Stimulated activated CD4-positive, alpha-beta T cell treated with anti-CD3 and anti-CD28 coated beads, Interleukin-4, amount 100 ng/mL, for 24 hours (primary cell): ENCODE measurements at regions not wholly inside any gene's neighbourhood (a gene's known extent, or its start where the extent isn't known, plus 50 kb on each side); places are given as distances from the start of the nearest gene placed in this dataset.
"Not testable (repeated sequence)": the region's sequence is repeated elsewhere in the genome, so short reads cannot be mapped to it uniquely, and the experiment has no call there.

Experiments
- DNase-seq: peaks from one replicate; pipeline ENCODE4 v3.0.0-alpha.2; 2020

GRCh38 chrX:39421006-39421405, 619.7 kb downstream of the MID1IP1 start:
- no peak for DNase-seq

DNA sequence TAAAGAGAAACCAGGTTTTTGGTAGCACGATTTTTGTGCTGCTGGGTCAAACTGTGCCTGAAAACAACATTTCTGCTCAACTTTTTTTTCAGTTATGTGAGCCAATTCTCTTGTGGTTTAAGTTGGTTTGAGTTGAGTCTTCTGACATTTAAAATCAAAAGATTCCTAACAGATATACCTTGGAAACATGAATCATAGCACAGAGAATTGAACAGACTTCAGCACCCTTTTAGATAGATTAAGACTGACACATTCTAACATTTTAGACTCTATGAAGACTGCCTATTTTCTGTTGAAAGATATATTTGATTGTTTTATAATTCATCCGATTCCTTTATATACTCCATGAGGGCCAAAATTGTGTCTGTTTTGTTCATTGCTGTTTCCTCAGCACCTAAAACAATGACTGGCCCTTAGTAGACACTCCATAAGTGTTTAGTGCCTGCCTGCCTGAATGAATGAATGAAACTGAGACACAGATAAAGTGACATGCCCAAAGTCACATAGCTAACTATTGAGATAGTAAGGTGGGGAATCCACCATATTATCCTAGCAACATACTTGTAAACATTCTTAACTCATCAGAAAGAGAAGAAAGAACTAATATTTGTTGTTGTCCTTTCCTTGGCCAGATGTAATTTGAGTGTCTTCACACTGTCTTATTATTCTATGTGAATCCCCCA, 624.0 kb downstream of the MID1IP1 start:
- DNase-seq, result no peak

- DNase-seq, result no peak
These were observed 624.8 kb downstream of the MID1IP1 start for GRCh38 chrX:39426101-39426500.

DNA sequence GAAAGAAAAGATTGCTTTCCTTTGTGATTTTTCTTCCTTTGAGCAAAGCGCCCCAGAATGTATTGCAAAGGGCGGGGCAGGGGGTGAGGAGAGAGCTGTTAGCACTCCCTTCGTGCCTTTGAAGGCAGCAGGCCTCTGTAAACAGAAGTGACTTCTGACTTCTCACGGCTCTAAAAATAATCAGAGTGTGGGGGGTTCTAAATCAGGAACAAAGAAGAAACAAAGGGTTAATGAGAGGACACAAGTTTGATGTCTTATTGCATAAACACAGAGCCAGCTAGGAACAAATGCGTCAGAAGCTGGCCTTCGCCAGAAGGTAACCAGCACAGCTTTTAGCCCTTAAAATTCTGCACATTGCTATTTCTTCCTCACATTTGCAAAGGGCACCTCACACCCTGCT, 626.2 kb downstream of the MID1IP1 start:
- DNase-seq, result no peak

GRCh38 chrX:39427906-39428305, 626.6 kb downstream of the MID1IP1 start:
- DNase-seq, result peak; percentile 65

- DNase-seq, result no peak
These were observed 629.3 kb downstream of the MID1IP1 start for GRCh38 chrX:39430551-39430950.

- no peak for DNase-seq
These were observed 630.6 kb downstream of the MID1IP1 start for GRCh38 chrX:39431893-39432292.

- DNase-seq, result not testable (repeated sequence)
These were observed 633.4 kb downstream of the MID1IP1 start for GRCh38 chrX:39434671-39435070.

- DNase-seq, result not testable (repeated sequence)
These were observed 635.3 kb downstream of the MID1IP1 start for GRCh38 chrX:39436538-39436937.

GRCh38 chrX:39437670-39438441, 636.6 kb downstream of the MID1IP1 start:
- no peak for DNase-seq

DNA sequence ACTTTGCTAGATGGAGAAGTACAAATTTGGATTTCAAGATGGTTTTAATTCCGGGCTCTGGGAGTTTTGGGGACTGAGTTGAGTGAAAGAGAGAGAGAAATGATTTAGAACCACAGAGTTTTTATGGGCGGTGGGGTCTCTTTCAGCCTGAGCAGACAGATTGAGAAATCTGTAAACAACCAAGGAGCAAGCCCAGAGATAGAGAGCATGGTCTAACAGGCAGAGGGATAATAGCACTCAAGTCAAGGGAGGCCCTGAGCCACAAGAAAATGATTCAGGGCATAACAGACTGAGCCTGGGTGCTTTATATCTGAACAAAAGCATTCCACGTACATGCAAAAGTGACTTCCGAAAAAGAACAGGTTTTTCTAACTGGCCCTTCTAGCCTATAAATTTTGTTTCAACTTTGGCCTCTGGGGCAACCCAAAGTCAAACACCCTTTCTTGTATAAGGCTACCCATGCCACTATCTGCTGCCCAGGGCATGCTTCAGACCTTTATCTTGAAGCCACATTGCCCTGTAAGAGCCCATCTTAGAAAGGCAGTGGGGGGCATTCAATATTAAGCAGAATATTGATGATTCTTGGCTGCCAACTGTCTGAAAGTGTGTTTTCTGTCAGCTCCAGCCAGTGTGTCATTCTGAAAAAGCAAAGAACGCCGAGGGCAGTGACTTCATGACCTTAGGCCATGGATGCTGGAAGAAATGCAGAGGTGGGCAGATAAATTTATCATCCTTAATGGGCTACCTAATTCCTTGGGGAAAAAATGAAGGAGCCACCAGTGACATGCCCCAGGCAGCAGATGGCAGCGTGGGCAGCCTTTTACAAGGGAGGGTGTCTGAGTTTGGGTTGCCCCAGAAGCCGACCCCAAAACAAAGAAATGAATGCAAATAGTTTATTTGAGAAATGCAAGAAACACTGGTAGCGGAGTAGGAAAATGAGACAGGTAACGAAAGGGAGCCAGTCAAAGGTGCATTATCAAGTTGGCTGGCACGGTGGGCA, 637.6 kb downstream of the MID1IP1 start:
- no peak for DNase-seq

GRCh38 chrX:39439906-39440798, 638.9 kb downstream of the MID1IP1 start:
- no peak for DNase-seq

DNA sequence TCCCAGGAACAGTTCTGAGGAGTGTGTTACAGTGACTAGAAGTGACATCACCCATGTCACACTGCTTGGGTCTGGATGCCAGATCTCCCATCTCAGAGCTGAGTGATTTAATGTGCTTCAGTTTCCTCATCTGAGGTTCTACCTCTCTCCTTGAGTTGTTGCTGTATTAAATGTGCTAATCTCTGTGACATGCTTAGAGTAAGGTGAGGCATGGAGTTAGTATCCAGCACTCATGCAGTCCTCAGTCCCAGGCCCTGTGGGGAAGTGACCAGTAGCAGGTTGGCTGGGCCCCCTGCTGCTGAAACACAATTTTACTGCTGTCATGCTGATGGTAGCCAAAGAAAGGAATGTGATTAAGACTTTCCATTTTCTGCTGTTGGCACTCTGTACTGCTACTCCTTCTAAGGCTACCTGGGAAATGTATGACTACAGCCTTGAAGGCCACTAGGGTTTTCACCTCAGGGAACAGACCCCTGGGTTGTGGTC, 639.6 kb downstream of the MID1IP1 start:
- DNase-seq, result peak; percentile 18

GRCh38 chrX:39442332-39442731, 641.1 kb downstream of the MID1IP1 start:
- DNase-seq, result no peak

DNA sequence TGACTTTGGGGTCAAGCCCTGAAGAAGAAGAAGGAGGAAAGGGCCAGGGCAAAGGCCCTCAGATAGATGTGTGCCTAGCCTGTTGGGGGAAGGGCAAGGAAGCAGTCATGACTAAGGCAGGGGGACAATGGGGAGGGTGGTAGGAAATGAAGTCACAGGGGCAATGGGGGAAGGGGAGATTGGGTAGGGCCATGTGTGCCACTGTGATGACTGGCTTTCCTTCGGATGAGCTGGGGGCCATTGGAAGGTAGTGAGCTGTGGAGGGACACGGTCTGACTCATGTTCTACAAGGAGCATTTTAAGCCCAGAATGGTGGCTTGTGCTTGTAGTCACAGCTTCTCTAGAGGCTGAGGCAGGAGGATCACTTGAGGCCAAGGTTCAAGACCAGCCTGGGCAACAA, 642.0 kb downstream of the MID1IP1 start:
- no peak for DNase-seq

GRCh38 chrX:39445336-39445735, 644.1 kb downstream of the MID1IP1 start:
- peak; percentile 51 for DNase-seq

- no peak for DNase-seq
These were observed 648.1 kb downstream of the MID1IP1 start for GRCh38 chrX:39449352-39449751.

DNA sequence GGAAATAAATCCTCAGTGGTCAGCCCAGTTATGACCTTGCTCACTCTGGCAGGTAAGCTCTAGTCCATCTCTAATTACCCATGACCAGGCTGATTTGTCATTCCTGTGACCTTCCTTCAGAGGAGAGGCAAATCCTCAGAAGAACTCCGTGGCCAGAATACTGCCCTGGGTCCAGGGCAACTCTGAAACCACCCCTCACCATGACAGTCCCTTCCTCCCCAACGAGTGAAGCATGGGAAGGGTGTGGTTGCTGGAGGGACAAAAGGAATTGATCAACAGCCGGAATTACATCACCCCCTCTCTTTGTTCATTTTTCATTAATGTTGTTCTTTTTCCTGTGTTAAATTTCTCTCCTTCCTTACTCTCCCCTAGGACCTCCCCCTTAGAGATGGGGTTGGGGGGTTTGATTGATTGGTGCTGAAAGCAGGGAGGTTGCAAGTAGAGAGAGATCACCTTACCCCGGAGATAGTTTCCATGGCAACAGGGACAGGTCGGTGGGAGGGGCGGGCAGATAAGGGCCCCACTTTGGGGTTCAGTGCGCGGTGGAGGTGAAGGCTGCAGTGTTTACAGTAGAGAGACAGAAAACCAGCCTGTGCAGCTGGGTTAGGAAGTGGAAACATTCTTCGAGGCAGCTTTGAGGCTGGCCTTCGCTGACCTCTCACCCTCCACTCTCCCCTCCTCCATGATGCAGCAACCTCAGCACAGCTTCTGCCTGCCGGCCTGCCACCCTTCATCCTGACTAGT, 647.4 kb downstream of the BCOR start:
- no peak for DNase-seq

- no peak for DNase-seq
These were observed 646.7 kb downstream of the BCOR start for GRCh38 chrX:39451046-39451445.

DNA sequence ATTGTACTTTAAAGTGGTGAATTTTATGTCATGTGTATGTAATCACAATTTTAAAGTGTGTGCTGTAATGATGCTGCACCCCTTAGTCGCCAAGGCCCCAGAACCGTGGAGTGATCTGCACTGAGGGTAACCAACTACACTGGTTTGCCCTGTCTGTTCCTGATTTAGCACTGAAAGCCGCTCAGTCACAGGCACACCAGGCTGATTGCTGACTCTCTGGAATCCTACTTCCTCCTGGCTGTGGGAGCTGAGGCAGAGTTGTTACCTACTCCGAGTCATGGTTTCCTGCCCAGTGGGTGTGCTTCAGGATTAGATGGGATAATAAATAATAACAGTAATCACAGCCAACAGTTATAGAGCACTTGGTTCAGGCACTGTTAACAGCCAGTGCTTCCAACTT, 645.4 kb downstream of the BCOR start:
- DNase-seq, result no peak
